ENCODE measurements at regions not wholly inside any gene's neighbourhood (a gene's known extent, or its start where the extent isn't known, plus 50 kb on each side); places are given as distances from the start of the nearest gene placed in this dataset.

DNA sequence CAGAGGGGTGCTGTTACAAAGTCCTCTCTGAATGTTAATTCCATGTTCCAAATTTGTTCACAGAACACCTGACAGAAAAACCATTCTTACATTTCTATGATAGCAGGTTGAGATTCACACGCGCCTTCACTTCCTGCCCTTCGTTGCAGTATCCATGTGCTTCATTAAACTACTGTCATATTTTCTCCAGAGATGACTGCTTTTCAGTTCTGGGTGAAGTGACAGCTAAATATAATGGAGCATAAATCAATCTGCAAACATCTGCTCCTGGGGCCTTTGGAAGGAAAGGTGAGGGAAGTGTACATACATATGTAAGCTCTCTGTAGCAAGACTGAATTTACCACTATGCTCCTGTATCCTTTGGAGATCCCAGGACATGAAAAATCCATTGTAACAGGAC, 750.2 kb downstream of the HDGFL1 start:
- intact Hi-C loops (cut with DNase I): no loop called here
- WGBS, 2 donors: 72 to 80% methylated on average over 3 of the region's 3 CpGs
- Histone ChIP-seq H3K4me1 (no peaks in the 10 kb centered on the region), H3K4me3 (no peak overlapping the region), H3K27ac (no peak overlapping the region), H3K27me3 (no peaks in the 10 kb centered on the region), H3K36me3 (replicated peaks in 1 of 2; ENCODE audit: insufficient read depth in 1 of 2, low read depth in 2 of 2) (no peaks in the 10 kb centered on the region), H3K9me3 (no peaks in the 10 kb centered on the region)
- TF ChIP-seq, protein P1, sequence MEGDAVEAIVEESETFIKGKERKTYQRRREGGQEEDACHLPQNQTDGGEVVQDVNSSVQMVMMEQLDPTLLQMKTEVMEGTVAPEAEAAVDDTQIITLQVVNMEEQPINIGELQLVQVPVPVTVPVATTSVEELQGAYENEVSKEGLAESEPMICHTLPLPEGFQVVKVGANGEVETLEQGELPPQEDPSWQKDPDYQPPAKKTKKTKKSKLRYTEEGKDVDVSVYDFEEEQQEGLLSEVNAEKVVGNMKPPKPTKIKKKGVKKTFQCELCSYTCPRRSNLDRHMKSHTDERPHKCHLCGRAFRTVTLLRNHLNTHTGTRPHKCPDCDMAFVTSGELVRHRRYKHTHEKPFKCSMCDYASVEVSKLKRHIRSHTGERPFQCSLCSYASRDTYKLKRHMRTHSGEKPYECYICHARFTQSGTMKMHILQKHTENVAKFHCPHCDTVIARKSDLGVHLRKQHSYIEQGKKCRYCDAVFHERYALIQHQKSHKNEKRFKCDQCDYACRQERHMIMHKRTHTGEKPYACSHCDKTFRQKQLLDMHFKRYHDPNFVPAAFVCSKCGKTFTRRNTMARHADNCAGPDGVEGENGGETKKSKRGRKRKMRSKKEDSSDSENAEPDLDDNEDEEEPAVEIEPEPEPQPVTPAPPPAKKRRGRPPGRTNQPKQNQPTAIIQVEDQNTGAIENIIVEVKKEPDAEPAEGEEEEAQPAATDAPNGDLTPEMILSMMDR (IDR thresholded peaks at IDR 0.05): no peak
- TF ChIP-seq POLR2A (IDR thresholded peaks at IDR 0.05): no peak
- no peak for DNase-seq
- no peak for ATAC-seq

DNA sequence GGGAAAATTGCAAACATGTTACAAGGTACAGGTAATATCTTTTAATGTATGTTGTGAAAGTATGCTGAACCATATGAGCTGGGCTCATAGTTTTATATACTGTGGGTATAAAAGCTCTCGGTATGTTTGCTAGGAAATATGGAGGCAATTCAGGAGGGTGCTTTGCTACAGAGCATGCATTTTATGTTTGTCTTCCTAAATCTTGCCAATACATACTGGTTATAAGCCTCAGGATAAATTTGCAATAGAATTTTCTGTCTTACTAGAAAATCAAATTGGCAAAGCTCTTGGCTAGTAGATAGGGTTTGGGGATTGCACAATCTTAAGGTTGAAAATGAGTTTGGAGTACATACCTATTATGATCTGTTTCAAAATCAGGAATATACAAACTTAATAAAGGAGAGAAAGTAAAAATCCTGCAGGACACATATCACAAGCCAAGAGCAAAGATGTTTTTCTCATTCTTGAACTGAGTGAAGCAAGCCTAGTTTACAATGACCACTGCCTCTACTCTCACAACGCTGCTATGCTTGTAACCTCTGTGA, 751.2 kb downstream of the HDGFL1 start:
- Histone ChIP-seq H3K4me3 (no peak overlapping the region), H3K27ac (no peak overlapping the region), H3K36me3 (replicated peaks in 1 of 2; ENCODE audit: insufficient read depth in 1 of 2, low read depth in 2 of 2) (no peaks in the 10 kb centered on the region), H3K9me3 (no peaks in the 10 kb centered on the region), H3K27me3 (no peaks in the 10 kb centered on the region), H3K4me1 (no peaks in the 10 kb centered on the region)
- TF ChIP-seq, protein P1 (IDR thresholded peaks at IDR 0.05): no peak
- TF ChIP-seq POLR2A (IDR thresholded peaks at IDR 0.05): no peak
- WGBS, 2 donors: 75 to 83% methylated on average over 2 of the region's 2 CpGs
- intact Hi-C loops (cut with DNase I): no loop called here
- DNase-seq (no peak), ATAC-seq (no peak)

DNA sequence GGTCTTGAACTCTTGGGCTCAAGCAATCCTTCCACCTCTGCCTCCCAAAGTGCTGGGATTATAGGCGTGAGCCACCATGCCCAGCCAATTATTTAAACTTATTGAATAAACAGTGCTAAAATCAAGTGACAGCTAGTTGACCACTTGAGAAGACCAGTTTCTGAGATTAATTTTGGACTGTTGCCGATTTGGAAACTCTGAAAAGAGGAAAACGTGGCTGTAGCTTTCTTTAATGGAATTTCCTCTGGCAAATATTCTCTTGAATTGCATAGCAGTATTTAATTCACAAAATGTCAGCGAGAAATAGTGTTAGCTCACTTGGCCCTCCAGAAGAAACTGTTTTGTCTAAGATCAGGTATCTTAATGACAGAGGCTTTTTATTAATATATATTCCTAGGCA, 754.5 kb downstream of the HDGFL1 start:
- Histone ChIP-seq H3K4me3 (no peak overlapping the region), H3K27ac (no peak overlapping the region), H3K9me3 (no peaks in the 10 kb centered on the region), H3K36me3 (replicated peaks in 1 of 2; ENCODE audit: insufficient read depth in 1 of 2, low read depth in 2 of 2) (no peaks in the 10 kb centered on the region), H3K4me1 (no peaks in the 10 kb centered on the region), H3K27me3 (no peaks in the 10 kb centered on the region)
- no peak for TF ChIP-seq POLR2A (IDR thresholded peaks at IDR 0.05)
- TF ChIP-seq, protein P1 (IDR thresholded peaks at IDR 0.05): no peak
- ATAC-seq (no peak), DNase-seq (no peak)
- intact Hi-C loops (cut with DNase I): no loop called here
- 67 to 74% methylated on average over 4 of the region's 4 CpGs for whole genome bisulfite sequencing, 2 donors

DNA sequence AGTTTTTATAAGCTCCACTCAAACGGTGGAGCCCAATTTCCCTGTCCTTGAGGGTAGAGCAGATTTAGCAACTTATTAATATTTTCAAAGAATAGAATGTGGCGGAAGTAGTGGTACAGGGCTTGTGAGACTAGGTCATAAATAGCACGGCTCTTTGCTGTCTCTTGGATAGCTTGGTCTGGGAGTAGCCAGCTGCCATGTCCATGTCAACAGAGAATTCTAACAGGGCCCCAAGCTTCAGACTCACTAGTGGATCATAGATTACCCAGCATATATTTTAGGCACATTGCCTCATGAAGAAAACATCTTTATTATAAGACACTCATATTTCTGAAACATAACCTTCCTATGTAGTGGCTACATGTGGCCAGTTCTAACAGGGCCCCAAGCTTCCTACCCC, 755.7 kb downstream of the HDGFL1 start:
- H3K27ac ChIP-seq: no peak overlapping the region
- DNase-seq (no peak), ATAC-seq (no peak)
- H3K4me3 ChIP-seq: no peak overlapping the region
- WGBS, 2 donors: 66 to 71% methylated on average over 3 of the region's 3 CpGs
- H3K27me3 ChIP-seq: no peaks in the 10 kb centered on the region
- no peaks in the 10 kb centered on the region for H3K36me3 ChIP-seq (replicated peaks in 1 of 2; ENCODE audit: insufficient read depth in 1 of 2, low read depth in 2 of 2)
- no peaks in the 10 kb centered on the region for H3K9me3 ChIP-seq
- intact Hi-C loops (cut with DNase I): no loop called here
- no peaks in the 10 kb centered on the region for H3K4me1 ChIP-seq
- TF ChIP-seq, protein P1 (IDR thresholded peaks at IDR 0.05): no peak
- TF ChIP-seq POLR2A (IDR thresholded peaks at IDR 0.05): no peak

DNA sequence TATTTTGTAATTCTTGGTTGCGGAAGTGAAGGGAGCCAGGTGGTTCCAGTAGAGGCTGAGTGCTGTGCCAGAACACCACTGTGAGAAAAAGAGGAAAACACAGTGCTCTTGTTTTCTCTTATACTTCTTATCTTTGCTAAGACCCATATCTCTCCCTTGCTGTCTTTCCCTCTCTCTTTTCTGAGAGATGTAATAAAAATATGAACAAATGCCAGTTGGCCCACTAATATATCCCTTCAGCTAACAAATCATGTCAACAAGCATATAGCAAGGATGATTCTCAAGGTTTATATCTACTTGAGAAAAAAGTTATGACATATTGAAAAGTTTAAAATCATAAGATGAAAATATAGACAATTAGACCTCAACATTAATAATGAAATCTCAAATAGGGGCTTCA, 758.3 kb downstream of the HDGFL1 start:
- Histone ChIP-seq H3K27me3 (no peaks in the 10 kb centered on the region), H3K36me3 (replicated peaks in 1 of 2; ENCODE audit: insufficient read depth in 1 of 2, low read depth in 2 of 2) (no peaks in the 10 kb centered on the region), H3K4me1 (no peaks in the 10 kb centered on the region), H3K4me3 (no peak overlapping the region), H3K9me3 (no peaks in the 10 kb centered on the region), H3K27ac (no peak overlapping the region)
- ATAC-seq: no peak
- no peak for TF ChIP-seq POLR2A (IDR thresholded peaks at IDR 0.05)
- TF ChIP-seq, protein P1 (IDR thresholded peaks at IDR 0.05): no peak
- intact Hi-C loops (cut with DNase I): no loop called here
- DNase-seq: no peak
- WGBS, 2 donors: 78 to 81% methylated on average over 1 of the region's 1 CpG
